ENCODE measurements at regions not wholly inside any gene's neighbourhood (a gene's known extent, or its start where the extent isn't known, plus 50 kb on each side); places are given as distances from the start of the nearest gene placed in this dataset.

GRCh38 chr6:147055821-147056392 lies 148.3 kb upstream of the STXBP5 start:
- Histone ChIP-seq H3K4me1 (ENCODE audit: insufficient read depth, low read length) (peaks cover 27% of the 10 kb centered on the region; the same call in 1 of the 2 replicates), H3K27me3 (ENCODE audit: insufficient read depth, low read length) (no peaks in the 10 kb centered on the region), H3K36me3 (ENCODE audit: insufficient read depth, low read depth, low read length) (no peaks in the 10 kb centered on the region), H3K4me3 (ENCODE audit: low read length) (no peak overlapping the region), H3K9me3 (ENCODE audit: insufficient read depth, low read depth, low read length) (no peaks in the 10 kb centered on the region), H3K27ac (ENCODE audit: low read length) (no peak overlapping the region), H3K9ac (ENCODE audit: low read depth, low read length) (no peak overlapping the region)

DNA sequence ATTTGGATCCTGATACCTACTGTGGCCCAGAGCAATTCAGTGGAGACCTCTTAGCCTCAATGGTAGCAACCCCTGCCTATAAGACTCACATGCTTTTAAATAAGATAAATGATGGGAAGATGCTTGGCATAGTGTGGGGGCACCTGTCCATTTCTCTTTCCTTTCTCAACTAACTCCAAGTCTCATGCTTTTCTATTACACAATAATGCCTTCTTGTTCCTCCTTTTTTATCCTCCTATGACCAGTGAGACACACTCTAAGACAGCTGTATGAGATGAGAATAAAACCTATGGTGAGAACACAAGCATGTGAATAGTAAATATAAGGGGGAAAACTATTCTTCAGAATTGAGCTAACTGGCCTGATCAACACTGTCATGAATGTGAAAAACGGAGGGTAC lies 147.0 kb upstream of the STXBP5 start:
- Histone ChIP-seq H3K4me3 (ENCODE audit: low read length) (no peak overlapping the region), H3K27me3 (ENCODE audit: insufficient read depth, low read length) (no peaks in the 10 kb centered on the region), H3K9me3 (ENCODE audit: insufficient read depth, low read depth, low read length) (no peaks in the 10 kb centered on the region), H3K27ac (ENCODE audit: low read length) (no peak overlapping the region), H3K9ac (ENCODE audit: low read depth, low read length) (no peak overlapping the region), H3K36me3 (ENCODE audit: insufficient read depth, low read depth, low read length) (no peaks in the 10 kb centered on the region), H3K4me1 (ENCODE audit: insufficient read depth, low read length) (peaks cover 27% of the 10 kb centered on the region; the same call in 1 of the 2 replicates)

DNA sequence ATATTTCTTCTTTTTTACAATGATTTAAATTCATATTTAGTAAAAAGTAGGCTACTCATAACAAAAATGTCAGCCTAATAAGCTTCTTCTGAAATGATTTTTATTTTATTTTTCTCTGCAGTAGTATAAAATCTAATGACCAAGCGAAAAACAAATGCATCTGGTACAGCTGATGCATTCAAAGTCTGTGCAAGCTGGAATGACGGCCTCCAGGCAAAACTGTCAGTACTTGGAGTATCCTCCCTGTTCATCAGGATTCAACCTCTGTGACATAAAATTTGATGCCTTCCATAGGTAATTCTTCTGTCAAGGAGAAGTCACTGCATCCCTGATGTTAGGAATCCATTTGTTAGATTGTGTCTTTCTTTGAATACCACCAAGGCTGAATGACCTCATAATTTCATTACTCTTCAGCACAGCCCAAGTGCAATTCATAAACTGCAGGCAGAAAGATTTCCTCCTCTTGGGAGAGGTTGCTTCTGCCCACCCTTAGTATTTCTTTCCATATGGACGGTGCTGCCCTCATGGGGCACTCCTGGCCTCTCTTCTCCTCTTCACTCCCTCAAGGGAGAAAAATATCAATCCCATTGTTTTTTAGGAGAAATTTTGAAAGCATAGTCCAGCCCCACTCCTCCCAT lies 146.4 kb upstream of the STXBP5 start:
- H3K9ac ChIP-seq (ENCODE audit: low read depth, low read length) = no peak overlapping the region
- H3K4me1 ChIP-seq (ENCODE audit: insufficient read depth, low read length) = peaks cover 21% of the 10 kb centered on the region; the same call in 1 of the 2 replicates

GRCh38 chr6:147058786-147059385 lies 145.3 kb upstream of the STXBP5 start:
- H3K36me3 ChIP-seq (ENCODE audit: insufficient read depth, low read depth, low read length) = no peaks in the 10 kb centered on the region
- peaks cover 12% of the 10 kb centered on the region for H3K4me1 ChIP-seq (ENCODE audit: insufficient read depth, low read length)
- no peak overlapping the region for H3K9ac ChIP-seq (ENCODE audit: low read depth, low read length)
- no peaks in the 10 kb centered on the region for H3K27me3 ChIP-seq (ENCODE audit: insufficient read depth, low read length)
- no peaks in the 10 kb centered on the region for H3K9me3 ChIP-seq (ENCODE audit: insufficient read depth, low read depth, low read length)
- no peak overlapping the region for H3K4me3 ChIP-seq (ENCODE audit: low read length)
- no peak overlapping the region for H3K27ac ChIP-seq (ENCODE audit: low read length)

More for the DNA sequence above, 146.4 kb upstream of the STXBP5 start:
- Histone ChIP-seq H3K4me3 (ENCODE audit: low read length) (no peak overlapping the region), H3K9me3 (ENCODE audit: insufficient read depth, low read depth, low read length) (no peaks in the 10 kb centered on the region), H3K27ac (ENCODE audit: low read length) (no peak overlapping the region), H3K36me3 (ENCODE audit: insufficient read depth, low read depth, low read length) (no peaks in the 10 kb centered on the region), H3K27me3 (ENCODE audit: insufficient read depth, low read length) (no peaks in the 10 kb centered on the region)

DNA sequence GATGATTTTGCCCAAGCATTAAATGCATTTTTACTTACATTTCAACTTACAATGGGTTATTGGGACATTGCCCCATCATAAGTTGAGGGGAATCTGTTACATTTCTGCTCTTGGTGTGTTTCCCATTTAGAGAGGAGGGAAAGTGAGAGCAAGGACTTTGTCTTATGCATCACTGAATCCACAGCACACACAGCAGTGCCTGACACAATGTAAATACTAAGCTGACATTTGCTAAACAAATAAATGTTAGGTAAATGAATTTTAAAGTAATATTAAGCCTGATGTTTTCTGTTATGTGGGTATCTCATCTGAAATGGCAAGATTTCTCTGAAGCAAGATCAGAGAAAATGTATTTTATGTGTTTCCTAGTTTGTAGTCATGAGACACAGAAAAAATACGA lies 143.6 kb upstream of the STXBP5 start:
- Histone ChIP-seq H3K9ac (ENCODE audit: low read depth, low read length) (no peak overlapping the region), H3K36me3 (ENCODE audit: insufficient read depth, low read depth, low read length) (no peaks in the 10 kb centered on the region), H3K27me3 (ENCODE audit: insufficient read depth, low read length) (no peaks in the 10 kb centered on the region), H3K27ac (ENCODE audit: low read length) (no peak overlapping the region), H3K9me3 (ENCODE audit: insufficient read depth, low read depth, low read length) (no peaks in the 10 kb centered on the region), H3K4me1 (ENCODE audit: insufficient read depth, low read length) (peaks cover 7% of the 10 kb centered on the region), H3K4me3 (ENCODE audit: low read length) (no peak overlapping the region)

GRCh38 chr6:147061252-147061651 lies 143.0 kb upstream of the STXBP5 start:
- no peak overlapping the region for H3K9ac ChIP-seq (ENCODE audit: low read depth, low read length)
- H3K27ac ChIP-seq (ENCODE audit: low read length) = no peak overlapping the region
- H3K4me1 ChIP-seq (ENCODE audit: insufficient read depth, low read length) = peaks cover 2% of the 10 kb centered on the region
- no peaks in the 10 kb centered on the region for H3K9me3 ChIP-seq (ENCODE audit: insufficient read depth, low read depth, low read length)
- no peak overlapping the region for H3K4me3 ChIP-seq (ENCODE audit: low read length)
- H3K36me3 ChIP-seq (ENCODE audit: insufficient read depth, low read depth, low read length) = no peaks in the 10 kb centered on the region
- no peaks in the 10 kb centered on the region for H3K27me3 ChIP-seq (ENCODE audit: insufficient read depth, low read length)

DNA sequence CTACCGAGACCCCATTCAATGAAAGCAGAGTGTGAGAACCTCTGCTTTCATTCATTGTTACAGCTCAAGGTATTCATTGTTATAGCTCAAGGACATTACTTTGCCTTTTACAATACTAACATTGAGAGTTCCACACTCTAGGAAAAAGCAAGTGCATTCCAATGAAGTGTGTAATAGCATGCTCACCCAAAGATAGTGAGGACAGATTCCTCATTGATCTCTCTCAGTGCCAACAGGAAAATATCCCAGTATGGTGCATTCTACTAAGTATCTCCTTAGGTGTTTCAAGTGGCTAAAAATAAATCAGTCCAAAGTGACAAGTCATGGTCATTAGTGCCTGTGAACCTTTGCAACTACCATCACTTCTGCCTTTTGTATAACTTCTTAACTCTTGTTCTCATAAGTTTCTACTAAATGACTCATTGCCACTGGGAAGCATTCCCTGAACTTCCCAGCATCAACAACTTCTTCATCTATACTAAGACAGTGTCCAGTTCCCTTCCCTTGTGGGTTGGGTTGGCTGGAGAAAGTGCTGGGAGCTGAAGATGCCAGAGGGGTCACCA lies 140.7 kb upstream of the STXBP5 start:
- Histone ChIP-seq H3K9ac (ENCODE audit: low read depth, low read length) (no peak overlapping the region), H3K27ac (ENCODE audit: low read length) (no peak overlapping the region)

DNA sequence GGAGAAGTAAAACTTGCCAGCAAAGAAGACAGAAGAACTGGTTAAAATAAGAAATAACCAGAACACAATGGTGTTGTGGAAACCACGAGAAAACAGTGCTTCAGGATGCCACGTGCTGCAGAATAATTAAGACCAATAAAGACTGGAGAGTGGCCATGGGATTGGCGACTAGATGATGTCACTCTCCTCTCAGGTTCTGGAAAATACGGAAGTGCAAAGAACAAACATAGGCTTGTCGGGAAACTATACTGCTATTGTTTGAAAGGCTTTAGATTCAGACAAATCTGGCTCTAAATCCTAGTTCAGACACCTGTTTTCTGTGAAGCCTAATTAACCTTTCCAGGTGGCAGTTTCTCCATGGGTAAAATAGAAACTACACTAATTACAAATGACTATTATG lies 138.4 kb upstream of the STXBP5 start:
- Histone ChIP-seq H3K27me3 (ENCODE audit: insufficient read depth, low read length) (no peaks in the 10 kb centered on the region), H3K9me3 (ENCODE audit: insufficient read depth, low read depth, low read length) (peaks cover 9% of the 10 kb centered on the region; the same call in 1 of the 2 replicates), H3K27ac (ENCODE audit: low read length) (no peak overlapping the region), H3K36me3 (ENCODE audit: insufficient read depth, low read depth, low read length) (no peaks in the 10 kb centered on the region), H3K4me1 (ENCODE audit: insufficient read depth, low read length) (no peaks in the 10 kb centered on the region; the same call in 1 of the 2 replicates), H3K4me3 (ENCODE audit: low read length) (no peak overlapping the region), H3K9ac (ENCODE audit: low read depth, low read length) (no peak overlapping the region)

More for the DNA sequence above, 140.7 kb upstream of the STXBP5 start:
- no peak overlapping the region for H3K4me3 ChIP-seq (ENCODE audit: low read length)
- H3K36me3 ChIP-seq (ENCODE audit: insufficient read depth, low read depth, low read length) = no peaks in the 10 kb centered on the region
- H3K4me1 ChIP-seq (ENCODE audit: insufficient read depth, low read length) = no peaks in the 10 kb centered on the region; the same call in 1 of the 2 replicates
- no peaks in the 10 kb centered on the region for H3K9me3 ChIP-seq (ENCODE audit: insufficient read depth, low read depth, low read length)
- no peaks in the 10 kb centered on the region for H3K27me3 ChIP-seq (ENCODE audit: insufficient read depth, low read length)

DNA sequence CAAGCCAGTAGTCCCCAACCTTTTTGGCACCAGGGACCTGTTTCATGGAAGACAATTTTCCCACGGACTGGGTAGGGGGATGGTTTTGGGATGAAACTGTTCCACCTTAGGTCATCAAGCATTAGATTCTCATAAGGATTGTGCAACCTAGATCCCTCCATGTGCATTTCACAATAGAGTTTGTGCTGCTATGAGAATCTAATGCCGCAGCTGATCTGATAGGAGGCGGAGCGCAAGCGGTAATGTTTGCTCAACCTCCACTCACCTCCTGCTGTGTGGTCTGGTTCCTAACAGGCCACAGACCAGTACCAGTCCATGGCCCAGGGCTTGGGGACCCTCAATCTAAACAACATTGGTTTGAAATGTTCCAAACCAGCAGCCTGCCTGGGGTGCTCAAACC lies 137.0 kb upstream of the STXBP5 start:
- Histone ChIP-seq H3K9ac (ENCODE audit: low read depth, low read length) (no peak overlapping the region), H3K27me3 (ENCODE audit: insufficient read depth, low read length) (no peaks in the 10 kb centered on the region), H3K4me3 (ENCODE audit: low read length) (no peak overlapping the region), H3K4me1 (ENCODE audit: insufficient read depth, low read length) (no peaks in the 10 kb centered on the region; the same call in 1 of the 2 replicates), H3K9me3 (ENCODE audit: insufficient read depth, low read depth, low read length) (peaks cover 9% of the 10 kb centered on the region; the same call in 1 of the 2 replicates), H3K27ac (ENCODE audit: low read length) (no peak overlapping the region), H3K36me3 (ENCODE audit: insufficient read depth, low read depth, low read length) (no peaks in the 10 kb centered on the region)

GRCh38 chr6:147071776-147072175 lies 132.4 kb upstream of the STXBP5 start:
- Histone ChIP-seq H3K4me1 (ENCODE audit: insufficient read depth, low read length) (no peaks in the 10 kb centered on the region), H3K27ac (ENCODE audit: low read length) (no peak overlapping the region), H3K4me3 (ENCODE audit: low read length) (no peak overlapping the region), H3K27me3 (ENCODE audit: insufficient read depth, low read length) (no peaks in the 10 kb centered on the region), H3K9ac (ENCODE audit: low read depth, low read length) (no peak overlapping the region), H3K9me3 (ENCODE audit: insufficient read depth, low read depth, low read length) (peaks cover 9% of the 10 kb centered on the region; the same call in 1 of the 2 replicates), H3K36me3 (ENCODE audit: insufficient read depth, low read depth, low read length) (no peaks in the 10 kb centered on the region)

DNA sequence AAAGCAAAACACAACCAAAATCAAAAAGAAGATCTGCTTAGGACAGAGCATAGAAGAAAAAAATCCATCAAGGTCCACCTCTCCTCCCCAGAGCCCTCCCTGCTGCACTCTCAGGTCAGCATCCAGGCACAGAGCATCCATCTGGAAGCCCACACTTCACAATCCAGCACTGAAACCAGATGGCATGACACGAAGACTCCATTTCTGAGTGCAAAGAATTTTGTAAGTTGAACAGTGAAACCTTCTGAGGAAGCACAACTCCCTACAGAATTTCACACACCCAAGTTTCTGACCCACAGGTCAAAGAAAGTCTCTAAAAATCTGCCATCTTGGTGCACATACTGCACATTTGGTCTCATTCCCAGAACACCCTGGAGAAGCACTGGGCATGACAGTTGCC lies 128.8 kb upstream of the STXBP5 start:
- H3K4me1 ChIP-seq (ENCODE audit: insufficient read depth, low read length) = 0 out of 2 replicates have a peak, but pooled peaks cover 2% of the 10 kb centered on the region
- H3K4me3 ChIP-seq (ENCODE audit: low read length) = no peak overlapping the region
- no peaks in the 10 kb centered on the region for H3K36me3 ChIP-seq (ENCODE audit: insufficient read depth, low read depth, low read length)
- H3K9ac ChIP-seq (ENCODE audit: low read depth, low read length) = no peak overlapping the region
- H3K9me3 ChIP-seq (ENCODE audit: insufficient read depth, low read depth, low read length) = no peaks in the 10 kb centered on the region
- H3K27ac ChIP-seq (ENCODE audit: low read length) = no peak overlapping the region
- no peaks in the 10 kb centered on the region for H3K27me3 ChIP-seq (ENCODE audit: insufficient read depth, low read length)

All from iPS-20b (cell line).